Endothelial cell of umbilical vein (primary cell): ENCODE measurements at regions not wholly inside any gene's neighbourhood (a gene's known extent, or its start where the extent isn't known, plus 50 kb on each side); places are given as distances from the start of the nearest gene placed in this dataset.

Experiments
- EZH2 ChIP-seq: IDR thresholded peaks from 2 replicates; pipeline ENCODE4 v1.6.1; 2012; ENCODE audit warnings: borderline replicate concordance, low read depth, mild to moderate bottlenecking, moderate library complexity, low read length, inconsistent platforms; ENCODE audit not compliant: severe bottlenecking
- FOS ChIP-seq: IDR thresholded peaks from 2 replicates; pipeline ENCODE4 v1.6.1; 2011; ENCODE audit warnings: mild to moderate bottlenecking, low read length, moderate library complexity, borderline replicate concordance; ENCODE audit not compliant: insufficient read depth
- JUN ChIP-seq: IDR thresholded peaks from 2 replicates; pipeline ENCODE4 v1.6.1; 2011; ENCODE audit warnings: borderline replicate concordance, low read depth; ENCODE audit not compliant: insufficient read length, insufficient read depth
- POLR2A ChIP-seq: IDR thresholded peaks from 2 replicates; pipeline ENCODE4 v1.6.1; 2012; ENCODE audit warnings: low read depth, mild to moderate bottlenecking, control low read depth, low read length
- POLR2AphosphoS5 ChIP-seq: IDR thresholded peaks from 2 replicates; pipeline ENCODE4 v1.6.1; 2012; ENCODE audit warnings: low read depth, mild to moderate bottlenecking, control low read depth, low read length, moderate library complexity; ENCODE audit not compliant: insufficient read depth
- TF ChIP-seq, protein P1 (sequence below), 2 donors: IDR thresholded peaks; 1 replicate in 1 of 2; 2 replicates in 1 of 2; pipeline ENCODE4 v1.5.1; 2011; ENCODE audit warnings: low read length in 2 of 2, mild to moderate bottlenecking in 2 of 2, moderate library complexity in 2 of 2, control low read depth in 1 of 2, inconsistent platforms in 1 of 2, low read depth in 1 of 2; ENCODE audit not compliant: insufficient read depth in 1 of 2; ENCODE audit errors: extremely low read depth in 1 of 2

GRCh38 chr2:7674606-7675005 lies 757.4 kb downstream of the RNF144A start:
- TF ChIP-seq, protein P1, sequence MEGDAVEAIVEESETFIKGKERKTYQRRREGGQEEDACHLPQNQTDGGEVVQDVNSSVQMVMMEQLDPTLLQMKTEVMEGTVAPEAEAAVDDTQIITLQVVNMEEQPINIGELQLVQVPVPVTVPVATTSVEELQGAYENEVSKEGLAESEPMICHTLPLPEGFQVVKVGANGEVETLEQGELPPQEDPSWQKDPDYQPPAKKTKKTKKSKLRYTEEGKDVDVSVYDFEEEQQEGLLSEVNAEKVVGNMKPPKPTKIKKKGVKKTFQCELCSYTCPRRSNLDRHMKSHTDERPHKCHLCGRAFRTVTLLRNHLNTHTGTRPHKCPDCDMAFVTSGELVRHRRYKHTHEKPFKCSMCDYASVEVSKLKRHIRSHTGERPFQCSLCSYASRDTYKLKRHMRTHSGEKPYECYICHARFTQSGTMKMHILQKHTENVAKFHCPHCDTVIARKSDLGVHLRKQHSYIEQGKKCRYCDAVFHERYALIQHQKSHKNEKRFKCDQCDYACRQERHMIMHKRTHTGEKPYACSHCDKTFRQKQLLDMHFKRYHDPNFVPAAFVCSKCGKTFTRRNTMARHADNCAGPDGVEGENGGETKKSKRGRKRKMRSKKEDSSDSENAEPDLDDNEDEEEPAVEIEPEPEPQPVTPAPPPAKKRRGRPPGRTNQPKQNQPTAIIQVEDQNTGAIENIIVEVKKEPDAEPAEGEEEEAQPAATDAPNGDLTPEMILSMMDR (IDR thresholded peaks at IDR 0.05; ENCODE audit: extremely low read depth in 1 of 2, insufficient read depth in 1 of 2, low read depth in 1 of 2, low read length in 2 of 2), result no peak
- TF ChIP-seq POLR2A (no peak), POLR2AphosphoS5 (no peak), FOS (no peak), EZH2 (no peak), JUN (no peak)
